ENCODE measurements at regions not wholly inside any gene's neighbourhood (a gene's known extent, or its start where the extent isn't known, plus 50 kb on each side); places are given as distances from the start of the nearest gene placed in this dataset.
"Not testable (repeated sequence)": the region's sequence is repeated elsewhere in the genome, so short reads cannot be mapped to it uniquely, and the experiment has no call there.

GRCh38 chr7:85415743-85416142 lies 228.9 kb upstream of the SEMA3D start:
- no peak for DNase-seq (ENCODE audit: low spot score)

- no peak for DNase-seq (ENCODE audit: low spot score)
Observed at GRCh38 chr7:85413718-85414117, 226.9 kb upstream of the SEMA3D start.

- DNase-seq (ENCODE audit: low spot score): no peak
Observed at GRCh38 chr7:85412912-85413311, 226.1 kb upstream of the SEMA3D start.

- DNase-seq (ENCODE audit: low spot score): no peak
Observed at GRCh38 chr7:85407391-85407790, 220.5 kb upstream of the SEMA3D start.

GRCh38 chr7:85405016-85405902 lies 218.4 kb upstream of the SEMA3D start:
- no peak for DNase-seq (ENCODE audit: low spot score)

- DNase-seq (ENCODE audit: low spot score): no peak
Observed at GRCh38 chr7:85396676-85397075, 209.8 kb upstream of the SEMA3D start.

- DNase-seq (ENCODE audit: low spot score): no peak
Observed at GRCh38 chr7:85392789-85393188, 205.9 kb upstream of the SEMA3D start.

GRCh38 chr7:85392326-85392725 lies 205.5 kb upstream of the SEMA3D start:
- DNase-seq (ENCODE audit: low spot score): no peak

GRCh38 chr7:85386460-85386859 lies 199.6 kb upstream of the SEMA3D start:
- DNase-seq (ENCODE audit: low spot score): no peak

- DNase-seq (ENCODE audit: low spot score): no peak
Observed at GRCh38 chr7:85384392-85384791, 197.5 kb upstream of the SEMA3D start.

- DNase-seq (ENCODE audit: low spot score): no peak
Observed at GRCh38 chr7:85381212-85381611, 194.4 kb upstream of the SEMA3D start.

- no peak for DNase-seq (ENCODE audit: low spot score)
Observed at GRCh38 chr7:85376589-85376988, 189.7 kb upstream of the SEMA3D start.

- DNase-seq (ENCODE audit: low spot score): no peak
Observed at GRCh38 chr7:85356916-85357315, 170.1 kb upstream of the SEMA3D start.

- no peak for DNase-seq (ENCODE audit: low spot score)
Observed at GRCh38 chr7:85343484-85343883, 156.6 kb upstream of the SEMA3D start.

- no peak for DNase-seq (ENCODE audit: low spot score)
Observed at GRCh38 chr7:85342781-85343180, 155.9 kb upstream of the SEMA3D start.

GRCh38 chr7:85341973-85342372 lies 155.1 kb upstream of the SEMA3D start:
- DNase-seq (ENCODE audit: low spot score): no peak

GRCh38 chr7:85341121-85341520 lies 154.3 kb upstream of the SEMA3D start:
- DNase-seq (ENCODE audit: low spot score): no peak

GRCh38 chr7:85336086-85336485 lies 149.2 kb upstream of the SEMA3D start:
- no peak for DNase-seq (ENCODE audit: low spot score)

GRCh38 chr7:85335113-85335512 lies 148.3 kb upstream of the SEMA3D start:
- DNase-seq (ENCODE audit: low spot score): not testable (repeated sequence)

- DNase-seq (ENCODE audit: low spot score): no peak
Observed at GRCh38 chr7:85328456-85328998, 141.7 kb upstream of the SEMA3D start.

- no peak for DNase-seq (ENCODE audit: low spot score)
Observed at GRCh38 chr7:85324145-85324799, 137.4 kb upstream of the SEMA3D start.

GRCh38 chr7:85322252-85322651 lies 135.4 kb upstream of the SEMA3D start:
- no peak for DNase-seq (ENCODE audit: low spot score)

All from putamen (tissue), 1 donor.